KMS-11 (cell line): ENCODE measurements at regions not wholly inside any gene's neighbourhood (a gene's known extent, or its start where the extent isn't known, plus 50 kb on each side); places are given as distances from the start of the nearest gene placed in this dataset.

ENCODE experiments used
- H2AFZ ChIP-seq: fragments of 200-600 bp; sonication (generic); 2 replicates; pipeline ENCODE4 v1.6.1; 2016; ENCODE audit warnings: antibody characterized with exemption, mixed run types, low read depth
- H3K27ac ChIP-seq: fragments of 200-600 bp; sonication (generic); 2 replicates; pipeline ENCODE4 v1.6.1; 2016; ENCODE audit warnings: mild to moderate bottlenecking, mixed run types
- H3K27me3 ChIP-seq: fragments of 200-600 bp; sonication (generic); 2 replicates; pipeline ENCODE4 v1.6.1; 2017; ENCODE audit warnings: mild to moderate bottlenecking, low read depth, mixed run types, moderate library complexity; ENCODE audit not compliant: insufficient read depth
- H3K36me3 ChIP-seq: fragments of 200-600 bp; sonication (generic); 2 replicates; pipeline ENCODE4 v1.6.1; 2017; ENCODE audit warnings: mild to moderate bottlenecking, mixed run types; ENCODE audit not compliant: insufficient read depth
- H3K4me1 ChIP-seq: fragments of 200-600 bp; sonication (generic); 2 replicates; pipeline ENCODE4 v1.6.1; 2016; ENCODE audit warnings: mild to moderate bottlenecking, low read depth, mixed run types; ENCODE audit not compliant: poor library complexity, severe bottlenecking
- H3K4me2 ChIP-seq: fragments of 200-600 bp; sonication (generic); 2 replicates; pipeline ENCODE4 v1.7.0; 2016; ENCODE audit warnings: mild to moderate bottlenecking, mixed run types
- H3K4me3 ChIP-seq: fragments of 200-600 bp; sonication (generic); IDR thresholded peaks from 2 replicates; pipeline ENCODE4 v1.6.1; 2017; ENCODE audit warnings: low read depth, low read length, mixed read lengths; ENCODE audit not compliant: insufficient read depth
- H3K79me2 ChIP-seq: fragments of 200-600 bp; sonication (generic); 2 replicates; pipeline ENCODE4 v1.6.1; 2016; ENCODE audit warnings: low read depth, mixed run types; ENCODE audit not compliant: insufficient read depth
- H3K9ac ChIP-seq: fragments of 200-600 bp; sonication (generic); 2 replicates; pipeline ENCODE4 v1.6.1; 2016; ENCODE audit warnings: mild to moderate bottlenecking, mixed run types
- H4K20me1 ChIP-seq: fragments of 200-600 bp; sonication (generic); 2 replicates; pipeline ENCODE4 v1.6.1; 2016; ENCODE audit warnings: mild to moderate bottlenecking, mixed run types; ENCODE audit not compliant: insufficient read depth
- TF ChIP-seq, protein P1 (sequence below): fragments of 200-600 bp; sonication (generic); conservative IDR thresholded peaks from 2 replicates; pipeline ENCODE4 v1.6.1; 2017; ENCODE audit warnings: low read depth, mild to moderate bottlenecking, antibody characterized with exemption, low read length, moderate library complexity, mixed read lengths

GRCh38 chr19:13665125-13665905 is 99.0 kb upstream of the MRI1 start:
- H3K36me3 ChIP-seq, result no peaks in the 10 kb centered on the region
- no peak overlapping the region for H3K27ac ChIP-seq
- peaks cover 21% of the 10 kb centered on the region; the same call in 1 of the 2 replicates for H3K27me3 ChIP-seq
- no peak overlapping the region for H3K9ac ChIP-seq
- no peak overlapping the region for H3K4me3 ChIP-seq
- no peak overlapping the region for H3K4me2 ChIP-seq
- no peaks in the 10 kb centered on the region for H3K79me2 ChIP-seq
- TF ChIP-seq, protein P1, sequence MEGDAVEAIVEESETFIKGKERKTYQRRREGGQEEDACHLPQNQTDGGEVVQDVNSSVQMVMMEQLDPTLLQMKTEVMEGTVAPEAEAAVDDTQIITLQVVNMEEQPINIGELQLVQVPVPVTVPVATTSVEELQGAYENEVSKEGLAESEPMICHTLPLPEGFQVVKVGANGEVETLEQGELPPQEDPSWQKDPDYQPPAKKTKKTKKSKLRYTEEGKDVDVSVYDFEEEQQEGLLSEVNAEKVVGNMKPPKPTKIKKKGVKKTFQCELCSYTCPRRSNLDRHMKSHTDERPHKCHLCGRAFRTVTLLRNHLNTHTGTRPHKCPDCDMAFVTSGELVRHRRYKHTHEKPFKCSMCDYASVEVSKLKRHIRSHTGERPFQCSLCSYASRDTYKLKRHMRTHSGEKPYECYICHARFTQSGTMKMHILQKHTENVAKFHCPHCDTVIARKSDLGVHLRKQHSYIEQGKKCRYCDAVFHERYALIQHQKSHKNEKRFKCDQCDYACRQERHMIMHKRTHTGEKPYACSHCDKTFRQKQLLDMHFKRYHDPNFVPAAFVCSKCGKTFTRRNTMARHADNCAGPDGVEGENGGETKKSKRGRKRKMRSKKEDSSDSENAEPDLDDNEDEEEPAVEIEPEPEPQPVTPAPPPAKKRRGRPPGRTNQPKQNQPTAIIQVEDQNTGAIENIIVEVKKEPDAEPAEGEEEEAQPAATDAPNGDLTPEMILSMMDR, result no peak
- H2AFZ ChIP-seq, result no peak overlapping the region
- no peaks in the 10 kb centered on the region for H3K4me1 ChIP-seq
- no peaks in the 10 kb centered on the region for H4K20me1 ChIP-seq

DNA sequence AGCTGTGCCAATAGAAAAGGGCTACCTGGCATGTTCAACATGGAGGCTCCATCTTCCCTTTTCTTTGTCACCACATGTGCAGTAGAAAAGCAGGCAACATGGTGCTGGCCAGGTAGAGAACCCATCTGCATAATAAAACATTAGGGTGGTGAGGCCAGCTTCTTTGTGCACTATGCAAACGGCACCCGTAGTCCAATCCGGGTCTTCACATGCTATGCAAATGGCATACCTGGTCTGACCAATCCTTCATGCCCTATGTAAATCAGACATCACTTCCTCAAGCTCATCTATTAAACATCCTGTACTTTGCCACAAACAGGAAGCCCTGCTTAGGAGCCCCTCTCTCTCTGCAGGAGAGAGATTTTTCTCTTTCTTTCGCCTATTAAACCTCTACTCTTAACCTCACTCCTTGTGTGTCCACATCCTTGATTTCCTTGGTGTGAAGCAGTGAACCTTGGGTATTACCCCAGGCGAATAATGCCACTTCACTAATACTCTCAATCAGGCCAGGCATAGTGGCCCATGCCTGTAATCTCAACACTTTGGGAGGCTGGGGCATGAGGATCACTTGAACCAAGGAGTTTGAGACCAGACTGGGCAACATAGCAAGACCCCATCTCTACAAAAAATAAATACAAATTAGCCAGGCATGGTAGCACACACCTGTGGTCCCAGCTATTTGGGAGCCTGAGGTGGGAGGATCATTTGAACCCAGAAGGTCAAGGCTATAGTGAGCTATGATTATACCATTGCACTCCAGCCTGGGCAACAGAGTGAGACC is 111.3 kb upstream of the MRI1 start:
- H2AFZ ChIP-seq, result no peak overlapping the region

GRCh38 chr19:13646758-13647157 is 117.6 kb upstream of the MRI1 start:
- TF ChIP-seq, protein P1, result no peak
- H3K4me3 ChIP-seq, result no peak overlapping the region
- H3K27me3 ChIP-seq, result peaks cover 21% of the 10 kb centered on the region
- no peak overlapping the region for H2AFZ ChIP-seq
- H3K36me3 ChIP-seq, result no peaks in the 10 kb centered on the region
- no peaks in the 10 kb centered on the region for H3K4me1 ChIP-seq
- H3K27ac ChIP-seq, result no peak overlapping the region
- H3K4me2 ChIP-seq, result no peak overlapping the region
- H3K79me2 ChIP-seq, result no peaks in the 10 kb centered on the region
- no peak overlapping the region for H3K9ac ChIP-seq
- H4K20me1 ChIP-seq, result no peaks in the 10 kb centered on the region

More for the DNA sequence above, 111.3 kb upstream of the MRI1 start:
- H3K36me3 ChIP-seq, result no peaks in the 10 kb centered on the region
- TF ChIP-seq, protein P1, result no peak
- peaks cover 32% of the 10 kb centered on the region for H3K27me3 ChIP-seq
- no peaks in the 10 kb centered on the region for H3K79me2 ChIP-seq
- no peaks in the 10 kb centered on the region for H4K20me1 ChIP-seq
- no peak overlapping the region for H3K4me3 ChIP-seq
- no peak overlapping the region for H3K4me2 ChIP-seq
- H3K9ac ChIP-seq, result no peak overlapping the region
- no peak overlapping the region for H3K27ac ChIP-seq
- H3K4me1 ChIP-seq, result no peaks in the 10 kb centered on the region

GRCh38 chr19:13644645-13645044 is 119.7 kb upstream of the MRI1 start:
- Histone ChIP-seq H4K20me1 (no peaks in the 10 kb centered on the region), H3K27ac (no peak overlapping the region), H3K79me2 (no peaks in the 10 kb centered on the region), H3K27me3 (peaks cover 10% of the 10 kb centered on the region; the same call in 1 of the 2 replicates), H3K4me2 (no peak overlapping the region), H3K4me3 (no peak overlapping the region), H3K9ac (no peak overlapping the region), H2AFZ (no peak overlapping the region), H3K36me3 (no peaks in the 10 kb centered on the region), H3K4me1 (no peaks in the 10 kb centered on the region)
- TF ChIP-seq, protein P1, result no peak
